Activated gamma-delta T cell treated with Interleukin-2 at 50 U/mL for 16 hours (primary cell): ENCODE measurements at regions not wholly inside any gene's neighbourhood (a gene's known extent, or its start where the extent isn't known, plus 50 kb on each side); places are given as distances from the start of the nearest gene placed in this dataset.

Experiments used
- DNase-seq: peaks from one replicate; pipeline ENCODE4 v3.0.0-alpha.2; 2020

DNA sequence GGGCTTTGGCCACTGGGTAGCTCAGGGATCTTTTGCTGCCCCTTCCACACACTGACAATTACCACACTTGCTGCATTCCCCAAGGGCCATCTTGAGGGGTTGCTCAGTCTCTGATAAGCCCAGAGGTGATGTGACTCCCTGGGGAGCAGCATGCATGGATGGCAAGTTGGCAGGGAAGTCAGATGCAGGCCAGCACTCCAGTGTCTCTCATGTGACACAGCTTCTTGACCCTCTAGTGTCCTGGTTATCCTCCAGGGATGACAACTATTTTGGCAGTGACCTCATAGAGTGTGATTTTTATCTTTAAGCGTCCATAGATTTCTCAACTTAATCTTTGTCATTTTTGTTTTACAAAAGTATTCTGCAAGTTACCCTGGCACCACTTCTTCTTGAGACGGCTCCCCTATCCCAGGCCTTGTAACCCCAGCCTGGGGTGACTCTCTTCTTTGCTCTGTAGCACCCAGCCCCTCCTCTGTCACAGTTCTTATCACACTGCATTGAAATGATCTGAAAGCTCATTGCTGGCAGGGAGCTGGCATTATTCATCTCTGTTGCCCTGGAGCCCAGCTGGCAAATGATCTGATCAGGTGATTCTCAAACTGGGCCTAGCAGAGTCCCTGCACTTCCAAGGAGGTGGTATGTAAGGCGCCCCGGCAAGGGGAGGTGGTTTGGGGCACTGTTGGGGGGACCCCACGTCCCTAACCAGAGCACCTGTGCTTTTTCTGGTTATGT, 72.6 kb downstream of the TENT5C start:
- no peak for DNase-seq

DNA sequence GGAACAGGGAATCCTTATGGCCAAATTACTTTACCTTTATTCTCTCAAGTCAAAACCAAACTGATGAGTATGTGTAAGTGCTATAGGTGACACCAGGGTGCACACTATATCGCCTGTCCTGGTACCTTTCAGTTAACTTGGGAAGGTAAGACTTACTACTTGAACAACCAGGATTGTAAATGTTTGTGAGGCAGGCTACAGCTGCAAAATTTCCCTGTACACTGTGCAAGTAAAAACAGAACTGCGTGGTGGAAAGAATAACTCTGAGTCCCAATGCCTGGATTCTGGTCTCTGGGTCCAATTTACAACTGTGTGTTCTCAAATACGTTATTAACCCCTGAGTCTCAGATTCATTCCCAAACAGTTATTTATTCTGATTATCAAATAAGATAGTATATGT, 73.5 kb downstream of the TENT5C start:
- DNase-seq, result no peak

DNA sequence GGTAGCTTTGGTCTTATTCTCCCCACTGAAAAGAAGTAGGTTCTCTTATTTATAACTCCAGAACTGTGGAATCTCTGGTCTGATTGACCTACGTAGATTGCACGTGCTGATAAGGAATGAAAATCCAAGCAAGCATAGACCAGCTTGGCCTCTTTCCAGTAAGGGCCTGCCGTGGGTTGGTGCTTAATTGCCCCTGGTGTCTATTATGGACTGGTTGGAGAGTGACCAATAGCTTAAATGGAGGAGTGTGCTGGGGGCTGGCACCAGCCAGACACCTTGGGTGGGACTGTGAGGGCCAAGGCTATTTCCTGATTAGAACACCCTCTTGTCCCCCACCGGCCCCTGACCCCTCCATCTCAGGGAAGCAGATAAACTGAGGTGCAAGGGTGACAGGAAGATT, 74.0 kb downstream of the TENT5C start:
- DNase-seq, result no peak

DNA sequence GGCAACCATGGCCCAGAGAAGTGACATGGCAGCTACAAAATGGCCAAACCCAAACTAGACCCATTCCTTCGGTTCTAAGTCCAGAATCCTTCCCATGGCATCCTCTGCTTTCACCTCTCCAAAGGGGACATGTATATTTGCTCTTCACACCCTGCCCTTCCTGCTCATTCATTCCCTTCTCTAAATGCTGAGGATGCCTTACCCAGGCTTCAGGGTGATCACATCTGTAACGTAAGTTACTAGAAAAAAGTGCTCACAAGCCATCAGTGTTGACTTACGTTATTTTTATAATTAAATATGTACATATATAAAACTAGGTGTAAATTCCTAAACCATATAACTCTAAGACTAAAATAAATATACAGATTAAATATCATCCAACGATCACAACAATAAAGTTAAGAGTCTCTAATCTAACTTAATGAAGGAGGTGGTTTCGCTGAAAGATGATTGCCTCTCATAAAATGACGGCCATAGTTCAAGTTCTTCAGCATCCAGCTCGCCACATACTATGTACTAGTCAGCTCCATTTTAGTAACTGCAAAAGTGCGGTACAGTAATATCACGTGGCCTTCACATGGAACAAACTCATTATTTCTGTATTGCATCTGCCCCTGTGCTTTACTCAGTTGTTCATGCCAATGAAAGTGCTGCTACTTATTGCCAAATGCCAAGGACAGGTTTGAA, 74.6 kb downstream of the TENT5C start:
- no peak for DNase-seq

DNA sequence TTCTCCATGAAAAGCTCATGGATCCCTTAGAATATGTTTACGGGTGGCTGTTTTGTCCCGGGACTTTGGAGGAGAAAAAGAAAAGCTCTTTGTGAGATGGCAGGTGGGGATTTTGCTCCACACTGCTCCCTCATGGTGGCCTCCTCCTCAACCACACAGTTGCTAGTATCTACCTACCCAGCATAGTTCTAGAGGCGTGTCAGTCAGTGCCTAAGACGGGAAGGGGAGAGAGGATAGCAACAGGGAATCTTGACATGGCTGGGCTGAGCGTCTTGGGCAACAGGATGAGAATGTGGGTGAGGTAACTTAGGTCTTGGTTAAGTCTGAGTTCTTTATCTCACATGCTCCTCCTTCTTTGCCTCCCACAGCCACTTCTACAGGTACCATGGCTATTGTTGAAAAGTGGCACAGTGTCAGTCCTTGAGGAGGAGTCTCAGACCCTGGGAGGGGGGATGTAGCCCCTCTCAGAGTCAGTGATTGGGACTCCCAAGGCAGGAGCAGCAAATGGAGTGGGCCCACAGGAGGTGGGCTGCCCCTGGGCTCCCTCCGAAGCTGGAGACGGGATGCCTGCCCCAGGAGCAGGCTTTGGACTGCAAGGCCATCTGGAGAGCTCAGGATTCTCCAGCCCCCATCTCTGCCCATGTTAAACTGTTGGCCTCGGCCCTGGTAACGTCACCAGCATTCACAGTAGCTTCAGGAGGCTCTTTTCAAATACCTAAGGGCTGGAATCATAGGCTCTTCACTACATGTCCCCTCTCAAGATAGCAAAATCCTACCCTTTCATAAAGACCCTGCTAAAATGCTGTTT, 75.4 kb downstream of the TENT5C start:
- no peak for DNase-seq

DNA sequence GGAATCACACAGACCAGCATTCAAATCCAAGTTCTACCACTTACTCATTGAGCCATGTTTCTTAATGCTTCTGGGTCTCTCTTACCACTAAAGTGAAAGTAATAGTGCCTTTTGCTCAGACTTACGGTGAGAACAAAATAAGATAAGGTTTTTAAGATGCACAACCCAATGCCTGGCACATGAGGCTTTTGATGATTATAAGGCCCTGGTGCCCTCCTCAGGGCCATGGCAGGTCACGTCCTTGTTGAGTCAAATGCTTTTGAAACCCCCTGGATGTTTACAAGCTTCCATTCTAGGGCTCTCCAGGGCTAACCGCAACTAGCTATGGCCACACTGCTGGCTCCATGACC, 76.0 kb downstream of the TENT5C start:
- DNase-seq, result no peak

DNA sequence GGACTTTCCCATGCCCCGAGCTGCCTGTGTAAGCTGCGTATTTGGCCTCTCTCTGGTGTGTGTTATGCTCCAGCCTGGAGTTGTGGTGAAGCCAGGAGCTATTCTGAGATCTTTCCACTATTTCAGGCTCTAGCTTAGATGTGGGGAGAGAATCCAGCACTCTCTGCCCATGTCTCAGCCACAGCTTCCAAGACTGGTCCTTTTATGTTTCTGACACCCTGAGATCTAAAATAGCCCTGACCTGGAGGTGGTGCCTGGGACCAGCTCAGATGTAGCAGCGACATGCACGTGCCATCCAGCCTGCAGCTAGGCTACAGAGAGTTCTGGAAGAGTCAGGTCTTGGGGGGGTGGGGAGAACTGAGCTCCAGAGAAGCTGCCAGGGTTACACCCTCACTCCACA, 76.5 kb downstream of the TENT5C start:
- DNase-seq, result no peak

DNA sequence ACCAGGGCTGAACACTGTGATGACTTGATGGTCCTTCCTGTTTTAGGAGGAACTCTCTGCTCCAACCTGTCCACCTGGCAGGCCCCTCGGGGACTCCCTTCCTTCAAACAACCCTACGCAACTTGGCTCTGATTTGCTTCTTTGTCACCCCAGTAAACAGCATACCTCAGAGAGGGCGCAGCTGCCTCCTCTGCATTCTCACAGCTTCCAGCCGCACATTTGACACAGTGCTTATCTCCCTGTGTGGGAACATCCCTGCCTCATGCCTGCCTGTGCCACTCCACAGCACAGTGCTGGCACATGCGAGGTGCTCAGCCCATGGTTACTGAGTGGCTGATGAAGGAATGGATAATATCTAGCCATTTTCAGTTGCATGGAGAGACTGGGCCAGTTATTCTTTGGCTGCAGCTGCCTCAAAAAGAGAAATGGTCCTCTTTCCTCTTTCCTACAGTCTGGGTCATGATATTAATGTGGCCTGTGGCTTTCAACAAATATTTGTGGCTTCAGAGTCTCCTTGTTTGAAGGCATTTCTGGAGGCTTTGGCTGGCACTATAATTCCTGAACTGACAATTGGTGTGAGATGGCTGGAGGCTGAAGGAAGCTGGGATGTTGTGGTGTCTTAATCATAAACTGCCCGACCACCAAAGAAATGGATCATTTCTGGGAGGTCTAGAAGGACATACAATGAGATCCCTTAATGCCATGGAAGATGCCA, 77.9 kb downstream of the TENT5C start:
- no peak for DNase-seq

DNA sequence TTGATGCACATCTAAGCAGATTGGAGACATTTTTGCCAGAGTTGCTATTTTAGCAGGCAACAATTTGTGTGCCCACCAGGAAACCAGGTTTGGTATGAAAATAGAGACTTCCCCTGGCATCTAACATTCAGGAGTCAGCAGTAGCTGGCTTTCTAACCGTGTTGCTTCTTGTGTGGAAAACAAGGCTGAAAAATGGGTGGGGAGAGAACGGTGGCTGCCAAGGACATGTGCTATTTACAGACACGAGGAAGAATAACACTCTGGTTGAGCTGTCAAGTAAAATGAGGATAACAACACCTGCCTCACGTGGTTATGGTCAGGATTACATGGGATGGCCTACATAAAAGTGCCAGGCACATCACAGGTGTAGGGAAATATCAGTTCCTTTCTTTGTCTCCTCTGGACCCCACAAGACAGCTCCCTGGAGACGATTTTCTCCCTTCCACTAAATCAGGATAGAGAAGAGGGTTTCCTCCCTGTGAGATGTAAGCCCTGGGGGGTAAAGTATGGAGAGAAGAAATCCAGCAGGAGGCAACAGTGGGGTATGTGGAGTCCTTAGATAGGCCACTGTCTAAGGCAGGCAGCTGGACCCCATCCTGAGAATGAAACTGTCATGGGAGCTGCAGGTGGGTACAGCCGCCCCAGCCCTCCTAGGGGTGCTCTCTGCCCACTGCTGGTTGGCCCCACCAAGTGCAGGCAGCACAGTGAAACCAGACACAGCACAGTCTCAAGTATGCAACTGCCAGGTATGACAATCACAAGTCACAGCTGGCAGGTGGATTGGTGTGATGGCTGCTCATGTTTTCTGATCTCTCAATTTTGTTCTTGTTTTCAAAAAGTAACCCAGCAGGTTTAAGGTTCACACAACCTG, 80.3 kb downstream of the TENT5C start:
- DNase-seq, result no peak

DNA sequence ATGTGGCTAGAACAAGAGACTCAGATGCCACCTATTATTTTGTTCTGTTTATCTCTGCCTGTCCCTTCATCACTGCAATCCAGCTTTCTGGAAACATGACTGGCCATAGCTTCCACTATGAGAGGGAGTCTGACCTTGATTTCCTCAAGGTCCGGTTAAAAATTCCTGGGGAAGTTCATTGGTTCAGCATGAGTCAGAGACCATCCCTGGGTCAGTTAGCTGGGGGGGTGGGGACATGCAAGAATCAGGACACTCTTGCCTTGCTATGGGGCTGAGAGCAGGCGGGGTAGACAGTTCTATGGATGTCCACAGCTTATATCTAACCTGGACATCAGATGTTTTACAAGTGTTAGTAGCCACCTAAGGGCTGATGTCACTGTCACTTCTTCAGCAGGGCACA, 81.1 kb downstream of the TENT5C start:
- DNase-seq, result no peak

DNA sequence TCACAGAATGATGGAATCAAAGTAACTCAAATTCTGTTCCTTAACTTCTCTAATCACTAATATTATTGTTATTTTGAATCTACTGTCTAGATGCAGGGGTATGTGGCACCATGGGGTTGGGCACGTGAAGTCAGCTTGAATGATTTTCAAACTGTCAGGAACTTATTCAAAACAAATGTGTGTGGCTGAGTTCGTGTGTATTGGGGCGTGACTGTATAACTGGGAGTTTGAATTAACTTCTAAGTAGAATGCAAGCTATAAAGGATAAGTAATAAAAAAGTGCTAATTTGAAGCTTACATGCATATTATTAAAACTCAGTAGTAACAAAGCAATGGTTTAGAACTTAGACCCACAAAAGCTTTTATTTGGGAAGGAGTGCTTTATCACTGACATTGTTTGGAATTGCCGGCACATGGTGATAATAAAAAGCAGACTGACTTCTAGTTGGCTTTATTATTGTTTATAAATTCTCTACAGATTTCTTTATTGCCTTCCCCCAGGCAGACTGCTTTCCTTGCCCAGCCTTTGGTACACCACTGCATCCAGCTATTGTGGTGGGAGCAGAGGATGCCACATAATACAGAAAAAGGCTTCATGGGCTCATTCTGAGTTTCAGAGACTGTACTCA, 84.3 kb downstream of the TENT5C start:
- no peak for DNase-seq

DNA sequence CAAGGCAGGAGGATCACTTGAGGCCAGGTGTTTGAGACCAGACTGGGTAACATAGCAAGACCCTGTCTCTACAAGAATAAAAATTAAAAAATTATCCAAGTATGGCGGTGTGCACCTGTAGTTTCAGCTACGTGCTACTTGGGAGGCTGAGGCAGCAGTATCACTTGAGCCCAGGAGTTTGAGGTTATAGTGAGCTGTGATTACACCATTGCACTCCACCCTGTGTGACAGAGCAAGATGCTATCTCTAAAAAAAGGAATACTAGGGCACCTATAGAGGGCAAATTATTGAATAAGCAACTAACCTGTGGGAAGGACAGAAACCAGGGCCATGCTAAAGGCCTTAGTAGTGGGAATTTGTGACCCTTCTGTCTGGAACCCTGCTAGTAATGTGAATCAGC, 86.1 kb downstream of the TENT5C start:
- DNase-seq, result no peak

DNA sequence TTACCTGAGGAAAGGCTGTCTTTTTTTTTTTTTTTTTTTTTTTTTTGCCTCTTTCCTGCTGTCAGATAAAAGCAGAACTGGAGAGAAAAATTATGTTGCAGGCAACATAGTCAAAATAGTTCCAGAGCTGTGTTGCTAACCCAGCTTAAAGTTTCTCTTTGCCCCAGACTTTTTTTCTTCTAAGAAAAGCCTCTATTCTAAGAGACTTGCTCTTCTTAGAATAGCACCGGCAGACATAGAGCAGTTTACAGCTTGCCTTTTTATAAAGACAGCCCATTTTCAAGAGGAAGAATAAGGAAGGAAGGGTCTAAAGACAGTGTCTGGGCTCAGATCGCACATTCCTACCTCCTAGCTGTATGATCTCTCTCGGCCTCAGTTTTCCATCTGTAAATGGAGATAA, 88.7 kb downstream of the TENT5C start:
- DNase-seq, result no peak

DNA sequence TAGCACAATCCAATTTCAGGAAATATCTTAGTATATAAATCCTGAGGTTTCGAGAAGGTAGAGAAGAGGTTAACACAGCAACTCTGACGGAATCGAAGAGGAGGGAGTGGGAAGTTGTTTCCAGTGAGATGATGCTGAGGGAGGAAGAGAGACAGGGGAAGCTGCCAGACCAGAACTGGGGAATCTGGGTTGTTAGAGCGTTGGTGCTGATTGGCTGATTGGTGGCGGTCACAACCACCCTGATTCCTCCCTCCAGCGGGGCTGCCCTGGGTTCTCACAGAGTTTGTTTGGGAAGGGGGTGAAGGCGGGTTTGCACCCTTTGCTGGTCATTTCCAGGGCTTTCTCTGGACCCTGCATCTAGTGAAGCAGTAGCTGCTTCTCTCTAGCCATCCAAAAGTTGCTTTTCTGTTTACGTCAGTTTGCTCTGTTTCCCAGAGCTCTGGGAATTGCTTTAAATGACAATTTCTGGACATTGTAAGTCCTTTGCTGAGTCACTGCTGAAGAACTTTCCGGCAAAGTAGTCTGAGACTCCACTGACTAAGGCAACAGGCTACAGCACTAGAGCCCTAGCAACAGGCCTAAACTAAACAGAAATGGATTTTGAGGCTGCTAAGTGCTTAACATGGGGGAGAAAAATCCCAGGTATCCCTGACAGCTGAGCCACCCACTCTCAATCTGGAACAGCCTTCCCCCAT, 90.1 kb downstream of the TENT5C start:
- DNase-seq, result no peak

DNA sequence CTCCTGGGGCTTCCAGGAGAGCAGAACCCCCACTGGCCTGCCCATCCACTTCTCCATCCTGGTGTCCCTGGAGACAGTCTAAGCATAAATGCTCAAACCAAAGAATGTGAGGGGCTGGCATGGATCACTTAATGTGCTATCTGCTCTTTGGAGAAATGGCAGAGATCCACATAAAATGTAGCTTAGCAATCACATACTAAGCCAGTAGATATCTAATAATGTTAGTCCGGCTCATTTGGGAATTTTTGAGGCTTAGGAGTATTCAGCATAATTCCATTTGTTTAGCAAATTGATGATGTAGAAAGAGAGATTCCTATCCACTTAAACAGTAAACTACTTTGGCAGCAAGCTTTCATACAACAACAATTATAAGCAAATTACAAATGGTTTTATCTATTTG, 90.7 kb downstream of the TENT5C start:
- no peak for DNase-seq

DNA sequence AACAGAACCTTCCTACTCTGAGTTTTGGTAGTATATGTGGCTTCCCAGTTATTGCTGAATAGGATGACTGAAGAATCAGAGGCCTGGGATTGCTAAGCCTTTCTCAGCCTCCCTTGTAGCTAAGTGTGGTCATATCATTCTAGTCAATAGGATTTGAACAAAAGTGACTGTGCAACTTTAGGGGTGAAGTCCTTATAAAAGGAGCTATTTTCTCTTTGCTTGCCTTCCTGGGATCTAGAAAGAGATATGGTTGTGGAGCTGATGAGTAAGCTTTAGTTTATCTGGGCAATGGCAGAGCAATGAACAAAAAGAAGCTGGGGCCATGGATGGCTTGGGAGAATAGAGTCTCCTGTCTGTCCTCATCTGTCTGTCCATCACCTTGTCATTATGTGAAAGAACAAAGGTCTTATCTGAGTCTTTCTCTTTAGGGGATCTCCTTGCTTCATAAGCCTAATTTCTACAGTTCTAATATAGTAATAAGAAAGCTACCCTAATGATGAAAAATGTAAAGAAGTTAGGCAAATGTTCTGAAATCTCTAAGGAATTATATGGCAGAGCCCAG, 91.5 kb downstream of the TENT5C start:
- no peak for DNase-seq

DNA sequence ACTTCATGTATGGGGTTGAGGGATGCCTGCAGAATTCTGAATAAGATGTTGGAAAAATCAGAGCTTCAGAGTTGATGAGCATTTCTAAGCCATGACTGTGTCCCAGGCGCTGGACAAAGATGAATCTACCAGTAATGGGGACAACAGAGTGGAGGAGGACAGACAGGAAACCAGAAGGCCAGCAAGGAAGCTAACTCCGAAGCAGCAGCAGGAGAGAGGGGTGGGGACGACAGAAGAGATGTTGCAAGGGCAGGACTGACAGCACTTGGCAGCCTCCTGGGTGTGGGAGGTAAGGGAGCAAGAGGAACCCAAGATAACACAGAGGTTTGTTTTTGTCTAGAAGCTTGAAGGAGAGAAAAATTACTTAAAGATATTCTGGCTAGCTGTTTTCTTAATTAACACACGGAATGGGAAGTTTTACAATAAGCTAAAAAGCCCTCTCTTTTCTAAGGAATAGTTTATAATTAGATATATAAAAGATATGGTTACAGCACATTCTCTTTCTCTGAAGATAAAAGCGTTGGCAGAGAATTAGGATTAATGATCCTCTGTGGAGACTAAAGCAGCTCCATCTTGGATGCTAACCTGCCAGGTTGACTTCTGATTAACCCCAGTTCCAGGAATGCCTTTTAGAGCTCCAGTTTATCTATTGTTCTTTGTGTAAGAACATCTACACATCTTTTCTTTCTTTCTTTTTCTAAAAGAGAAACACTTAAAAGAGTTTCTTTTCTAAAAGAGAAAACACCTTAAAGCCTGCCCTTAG, 92.7 kb downstream of the TENT5C start:
- no peak for DNase-seq

DNA sequence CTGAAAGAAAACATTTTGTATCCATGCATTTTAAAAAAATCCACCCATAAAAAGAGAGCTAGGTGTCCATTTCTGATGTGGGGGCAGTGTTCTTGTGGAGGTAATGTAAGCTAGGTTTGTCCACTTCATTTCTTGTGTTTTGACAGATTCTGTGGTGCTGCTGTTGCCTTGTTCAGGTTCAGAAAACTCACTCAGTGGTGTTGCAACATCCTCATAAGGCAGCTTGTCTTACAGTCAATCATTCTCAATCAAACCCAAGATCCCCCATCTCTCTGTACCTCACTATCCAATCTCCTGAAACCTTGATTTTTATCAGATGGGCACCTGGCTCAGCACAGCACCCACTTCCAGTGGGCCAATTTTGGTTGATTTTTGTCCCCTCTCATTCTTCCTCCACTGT, 94.1 kb downstream of the TENT5C start:
- no peak for DNase-seq

DNA sequence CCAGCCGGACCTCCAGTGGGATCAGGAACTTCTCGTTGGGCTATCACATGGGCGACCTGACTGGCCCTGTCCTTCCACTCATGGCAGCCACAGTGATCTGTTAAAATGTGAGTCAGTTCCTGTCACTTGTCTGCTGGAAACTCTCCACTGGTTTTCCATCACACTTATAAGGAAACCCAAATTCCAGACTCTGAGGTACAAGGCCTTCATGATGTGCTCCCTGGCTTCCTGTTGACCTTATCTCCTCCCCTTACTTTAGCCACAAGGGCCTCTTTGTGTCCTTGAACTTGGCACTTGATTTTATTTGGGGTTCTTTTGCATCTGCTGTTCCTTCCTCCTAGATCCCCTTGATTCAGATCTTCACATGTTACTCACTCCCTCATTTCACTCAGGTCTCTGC, 96.8 kb downstream of the TENT5C start:
- DNase-seq, result no peak

DNA sequence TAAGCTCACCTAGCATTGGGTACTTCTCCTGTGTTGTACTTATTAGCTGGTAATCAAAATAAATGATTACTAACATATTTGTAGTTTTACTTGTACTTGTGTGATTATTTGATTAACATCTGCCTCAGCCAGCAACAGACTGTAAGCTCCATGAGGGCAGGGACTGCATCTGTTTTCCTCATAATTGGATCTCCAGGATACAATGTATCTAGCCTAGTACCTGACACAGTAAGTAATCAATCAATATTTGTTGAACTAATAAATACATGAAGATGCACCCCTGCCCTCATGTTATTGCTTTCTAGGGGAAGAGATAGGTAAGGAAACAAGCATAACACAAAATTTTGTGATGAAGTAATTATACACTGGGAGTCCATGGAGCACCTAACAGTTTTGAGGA, 101.5 kb downstream of the TENT5C start:
- DNase-seq, result no peak
